SK-N-SH (cell line): ENCODE measurements at regions not wholly inside any gene's neighbourhood (a gene's known extent, or its start where the extent isn't known, plus 50 kb on each side); places are given as distances from the start of the nearest gene placed in this dataset.

Experiments
- CHD2 ChIP-seq: fragments of 150-350 bp; IDR thresholded peaks from 2 replicates; pipeline ENCODE4 v1.6.1; 2018; ENCODE audit warnings: low read length; ENCODE audit not compliant: partially characterized antibody
- EP300 ChIP-seq, 2 experiments: IDR thresholded peaks; 2 replicates each; pipeline versions ENCODE4 v1.4.0 to v1.6.1; 2012; ENCODE audit warnings: borderline replicate concordance in 1 of 2, low read depth in 1 of 2, low read length in 1 of 2
- GATA2 ChIP-seq: sonication (generic); formaldehyde crosslinking; IDR thresholded peaks from 2 replicates; pipeline ENCODE4 v1.5.0; 2020; ENCODE audit warnings: mild to moderate bottlenecking, missing genetic modification reagents
- RAD21 ChIP-seq: IDR thresholded peaks from 2 replicates; pipeline ENCODE4 v1.6.1; 2012; ENCODE audit warnings: mild to moderate bottlenecking, low read length
- RCOR1 ChIP-seq: fragments of 150-350 bp; IDR thresholded peaks from 2 replicates; pipeline ENCODE4 v1.6.1; 2017; ENCODE audit warnings: antibody characterized with exemption, low read length
- RFX5 ChIP-seq: IDR thresholded peaks from 2 replicates; pipeline ENCODE4 v1.6.1; 2012; ENCODE audit warnings: mild to moderate bottlenecking, improper control_type of control experiment, low read length
- YY1 ChIP-seq: IDR thresholded peaks from 2 replicates; pipeline ENCODE4 v1.4.0; 2012; ENCODE audit warnings: low read depth, mild to moderate bottlenecking
- TF ChIP-seq, protein P1 (sequence below): fragments of 200-600 bp; sonication (generic); IDR thresholded peaks from 2 replicates; pipeline ENCODE4 v1.6.1; 2017; ENCODE audit warnings: antibody characterized with exemption, mild to moderate bottlenecking, moderate library complexity
- TF ChIP-seq, protein P2 (sequence below): IDR thresholded peaks from 2 replicates; pipeline ENCODE4 v1.4.0; 2012; ENCODE audit warnings: low read depth
- TF ChIP-seq, protein P3 (sequence below): IDR thresholded peaks from 2 replicates; pipeline ENCODE4; 2012
- TF ChIP-seq, protein P4 (sequence below): IDR thresholded peaks from 2 replicates; pipeline ENCODE4 v1.4.0; 2012; ENCODE audit warnings: low read depth, borderline replicate concordance

DNA sequence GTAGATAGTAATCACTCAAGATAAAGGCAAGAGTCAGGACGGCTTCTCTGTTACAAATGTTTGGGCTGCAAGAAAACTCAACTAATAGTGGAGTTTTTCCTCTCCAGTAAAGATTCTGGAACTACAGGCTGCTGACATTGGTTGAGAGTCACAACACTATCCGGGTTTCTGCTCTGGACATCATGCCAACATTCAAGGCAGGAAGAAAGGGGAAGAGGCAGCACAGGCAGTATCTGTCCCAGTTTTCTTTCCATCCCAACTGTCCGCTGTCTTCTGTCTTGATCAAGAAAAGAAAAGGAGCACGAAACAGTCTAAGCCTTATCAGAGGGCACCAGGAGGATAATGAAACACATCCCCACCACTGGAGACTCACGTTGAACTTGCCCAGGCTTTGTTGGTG, 132.1 kb downstream of the MAIP1 start:
- TF ChIP-seq, protein P1, sequence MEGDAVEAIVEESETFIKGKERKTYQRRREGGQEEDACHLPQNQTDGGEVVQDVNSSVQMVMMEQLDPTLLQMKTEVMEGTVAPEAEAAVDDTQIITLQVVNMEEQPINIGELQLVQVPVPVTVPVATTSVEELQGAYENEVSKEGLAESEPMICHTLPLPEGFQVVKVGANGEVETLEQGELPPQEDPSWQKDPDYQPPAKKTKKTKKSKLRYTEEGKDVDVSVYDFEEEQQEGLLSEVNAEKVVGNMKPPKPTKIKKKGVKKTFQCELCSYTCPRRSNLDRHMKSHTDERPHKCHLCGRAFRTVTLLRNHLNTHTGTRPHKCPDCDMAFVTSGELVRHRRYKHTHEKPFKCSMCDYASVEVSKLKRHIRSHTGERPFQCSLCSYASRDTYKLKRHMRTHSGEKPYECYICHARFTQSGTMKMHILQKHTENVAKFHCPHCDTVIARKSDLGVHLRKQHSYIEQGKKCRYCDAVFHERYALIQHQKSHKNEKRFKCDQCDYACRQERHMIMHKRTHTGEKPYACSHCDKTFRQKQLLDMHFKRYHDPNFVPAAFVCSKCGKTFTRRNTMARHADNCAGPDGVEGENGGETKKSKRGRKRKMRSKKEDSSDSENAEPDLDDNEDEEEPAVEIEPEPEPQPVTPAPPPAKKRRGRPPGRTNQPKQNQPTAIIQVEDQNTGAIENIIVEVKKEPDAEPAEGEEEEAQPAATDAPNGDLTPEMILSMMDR: no peak
- TF ChIP-seq, protein P2, sequence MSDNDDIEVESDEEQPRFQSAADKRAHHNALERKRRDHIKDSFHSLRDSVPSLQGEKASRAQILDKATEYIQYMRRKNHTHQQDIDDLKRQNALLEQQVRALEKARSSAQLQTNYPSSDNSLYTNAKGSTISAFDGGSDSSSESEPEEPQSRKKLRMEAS: no peak
- no peak for TF ChIP-seq GATA2 (CRISPR knock-in tag)
- TF ChIP-seq, protein P3, sequence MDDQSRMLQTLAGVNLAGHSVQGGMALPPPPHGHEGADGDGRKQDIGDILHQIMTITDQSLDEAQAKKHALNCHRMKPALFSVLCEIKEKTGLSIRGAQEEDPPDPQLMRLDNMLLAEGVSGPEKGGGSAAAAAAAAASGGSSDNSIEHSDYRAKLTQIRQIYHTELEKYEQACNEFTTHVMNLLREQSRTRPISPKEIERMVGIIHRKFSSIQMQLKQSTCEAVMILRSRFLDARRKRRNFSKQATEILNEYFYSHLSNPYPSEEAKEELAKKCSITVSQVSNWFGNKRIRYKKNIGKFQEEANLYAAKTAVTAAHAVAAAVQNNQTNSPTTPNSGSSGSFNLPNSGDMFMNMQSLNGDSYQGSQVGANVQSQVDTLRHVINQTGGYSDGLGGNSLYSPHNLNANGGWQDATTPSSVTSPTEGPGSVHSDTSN: no peak
- no peak for TF ChIP-seq CHD2
- TF ChIP-seq RFX5: no peak
- TF ChIP-seq YY1: no peak
- TF ChIP-seq RAD21: no peak
- no peak for TF ChIP-seq RCOR1
- TF ChIP-seq EP300 (IDR thresholded peaks at IDR 0.05; ENCODE audit: borderline replicate concordance in 1 of 2, low read depth in 1 of 2, low read length in 1 of 2): no peak
- TF ChIP-seq, protein P4, sequence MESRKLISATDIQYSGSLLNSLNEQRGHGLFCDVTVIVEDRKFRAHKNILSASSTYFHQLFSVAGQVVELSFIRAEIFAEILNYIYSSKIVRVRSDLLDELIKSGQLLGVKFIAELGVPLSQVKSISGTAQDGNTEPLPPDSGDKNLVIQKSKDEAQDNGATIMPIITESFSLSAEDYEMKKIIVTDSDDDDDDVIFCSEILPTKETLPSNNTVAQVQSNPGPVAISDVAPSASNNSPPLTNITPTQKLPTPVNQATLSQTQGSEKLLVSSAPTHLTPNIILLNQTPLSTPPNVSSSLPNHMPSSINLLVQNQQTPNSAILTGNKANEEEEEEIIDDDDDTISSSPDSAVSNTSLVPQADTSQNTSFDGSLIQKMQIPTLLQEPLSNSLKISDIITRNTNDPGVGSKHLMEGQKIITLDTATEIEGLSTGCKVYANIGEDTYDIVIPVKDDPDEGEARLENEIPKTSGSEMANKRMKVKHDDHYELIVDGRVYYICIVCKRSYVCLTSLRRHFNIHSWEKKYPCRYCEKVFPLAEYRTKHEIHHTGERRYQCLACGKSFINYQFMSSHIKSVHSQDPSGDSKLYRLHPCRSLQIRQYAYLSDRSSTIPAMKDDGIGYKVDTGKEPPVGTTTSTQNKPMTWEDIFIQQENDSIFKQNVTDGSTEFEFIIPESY: no peak
